NT2/D1 (cell line): ENCODE measurements at regions not wholly inside any gene's neighbourhood (a gene's known extent, or its start where the extent isn't known, plus 50 kb on each side); places are given as distances from the start of the nearest gene placed in this dataset.

Source experiments
- DNase-seq: peaks from one replicate; pipeline ENCODE4 v3.0.0-alpha.2; 2011; ENCODE audit warnings: low read depth, low spot score
- H3K27me3 ChIP-seq: 2 replicates; pipeline ENCODE4 v1.6.0; 2011; ENCODE audit warnings: mild to moderate bottlenecking; ENCODE audit not compliant: insufficient read length, insufficient read depth
- H3K36me3 ChIP-seq: 2 replicates; pipeline ENCODE4 v1.6.1; 2011; ENCODE audit warnings: mild to moderate bottlenecking, low read length, mixed read lengths; ENCODE audit not compliant: insufficient read depth, insufficient read length
- H3K4me1 ChIP-seq: 2 replicates; pipeline ENCODE4 v1.5.1; 2011; ENCODE audit not compliant: insufficient read depth, insufficient read length
- H3K4me3 ChIP-seq: 2 replicates; pipeline ENCODE4 v1.5.1; 2011; ENCODE audit warnings: low read depth; ENCODE audit not compliant: insufficient read length
- H3K9ac ChIP-seq: 2 replicates; pipeline ENCODE4 v1.6.0; 2011; ENCODE audit warnings: low read depth; ENCODE audit not compliant: insufficient read length
- H3K9me3 ChIP-seq: 2 replicates; pipeline ENCODE4 v1.5.1; 2011; ENCODE audit warnings: mild to moderate bottlenecking, low read length; ENCODE audit not compliant: insufficient read depth
- SUZ12 ChIP-seq: IDR thresholded peaks from 2 replicates; pipeline ENCODE4 v1.6.1; 2011; ENCODE audit not compliant: insufficient read length, insufficient read depth; ENCODE audit errors: extremely low read depth
- YY1 ChIP-seq: IDR thresholded peaks from 2 replicates; pipeline ENCODE4 v1.6.1; 2011; ENCODE audit not compliant: insufficient read length, insufficient read depth
- ZNF274 ChIP-seq: IDR thresholded peaks from 2 replicates; pipeline ENCODE4 v1.6.1; 2011; ENCODE audit warnings: mild to moderate bottlenecking, low read depth, low read length

- TF ChIP-seq YY1 (no peak), ZNF274 (no peak), SUZ12 (no peak)
- H3K9ac ChIP-seq = no peak overlapping the region
These were observed 328.6 kb downstream of the INHBA start for GRCh38 chr7:41374150-41374848.

DNA sequence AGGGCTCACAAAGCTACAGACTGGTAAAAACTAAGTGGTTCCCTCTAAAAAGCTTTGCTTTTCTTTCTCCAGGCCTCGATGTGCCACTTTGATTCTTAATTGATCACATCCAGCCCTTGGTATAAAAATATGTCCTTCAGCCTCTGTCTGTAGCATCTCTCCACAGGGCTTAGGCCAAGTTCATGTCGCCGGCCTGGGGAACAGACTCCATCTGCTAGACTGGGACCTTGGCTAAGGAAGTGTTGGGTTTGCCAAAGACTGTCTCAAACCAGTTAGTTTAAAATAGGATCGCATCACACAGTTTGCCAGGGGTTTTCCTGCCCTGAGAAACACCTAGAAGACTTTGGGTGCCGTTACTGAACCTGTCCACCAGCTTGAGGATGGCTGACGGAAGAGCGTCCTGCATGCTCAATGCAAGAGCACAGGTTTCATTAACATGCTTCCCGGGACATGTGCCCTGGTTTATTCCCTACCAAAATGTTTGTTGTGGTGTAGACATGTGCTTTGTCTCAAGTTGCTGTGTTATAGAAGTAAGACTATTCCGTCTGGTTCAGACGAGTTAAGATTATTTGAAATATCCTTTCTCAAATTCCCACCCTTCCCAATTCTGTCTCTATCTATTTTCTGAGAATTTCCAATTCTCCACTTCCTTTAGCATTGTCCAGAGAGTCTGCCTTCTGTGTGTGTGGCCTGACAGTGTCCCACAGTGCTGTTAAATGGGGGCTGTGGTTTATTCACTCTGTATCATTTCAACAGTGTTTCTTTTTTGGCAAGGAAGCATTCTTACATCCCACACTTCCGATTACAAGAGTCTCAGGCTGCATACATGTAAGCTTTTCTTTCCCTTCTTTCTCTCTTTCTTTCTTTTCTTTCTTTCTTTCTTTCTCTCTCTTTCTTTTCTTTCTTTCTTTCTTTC lies 334.7 kb downstream of the INHBA start:
- TF ChIP-seq ZNF274 (no peak), SUZ12 (no peak), YY1 (no peak)
- no peaks in the 10 kb centered on the region for H3K36me3 ChIP-seq
- no peaks in the 10 kb centered on the region for H3K27me3 ChIP-seq
- no peak overlapping the region for H3K4me3 ChIP-seq
- H3K9me3 ChIP-seq = no peaks in the 10 kb centered on the region; the same call in 1 of the 2 replicates
- H3K9ac ChIP-seq = no peak overlapping the region
- DNase-seq = no peak
- no peaks in the 10 kb centered on the region for H3K4me1 ChIP-seq

More at GRCh38 chr7:41374150-41374848, 328.6 kb downstream of the INHBA start:
- DNase-seq = no peak
- no peak overlapping the region for H3K4me3 ChIP-seq
- H3K27me3 ChIP-seq = no peaks in the 10 kb centered on the region
- H3K4me1 ChIP-seq = no peaks in the 10 kb centered on the region
- H3K36me3 ChIP-seq = no peaks in the 10 kb centered on the region
- H3K9me3 ChIP-seq = no peaks in the 10 kb centered on the region

GRCh38 chr7:41351091-41351490 lies 351.8 kb downstream of the INHBA start:
- TF ChIP-seq YY1 (no peak), SUZ12 (no peak), ZNF274 (no peak)
- Histone ChIP-seq H3K36me3 (no peaks in the 10 kb centered on the region), H3K4me1 (no peaks in the 10 kb centered on the region), H3K4me3 (no peak overlapping the region), H3K27me3 (no peaks in the 10 kb centered on the region), H3K9ac (no peak overlapping the region), H3K9me3 (no peaks in the 10 kb centered on the region; the same call in 1 of the 2 replicates)
- DNase-seq = no peak

GRCh38 chr7:41346878-41347277 lies 356.0 kb downstream of the INHBA start:
- Histone ChIP-seq H3K4me3 (no peak overlapping the region), H3K9ac (no peak overlapping the region), H3K4me1 (no peaks in the 10 kb centered on the region), H3K9me3 (no peaks in the 10 kb centered on the region; the same call in 1 of the 2 replicates), H3K27me3 (no peaks in the 10 kb centered on the region), H3K36me3 (no peaks in the 10 kb centered on the region)
- no peak for DNase-seq
- TF ChIP-seq YY1 (no peak), ZNF274 (no peak), SUZ12 (no peak)

DNA sequence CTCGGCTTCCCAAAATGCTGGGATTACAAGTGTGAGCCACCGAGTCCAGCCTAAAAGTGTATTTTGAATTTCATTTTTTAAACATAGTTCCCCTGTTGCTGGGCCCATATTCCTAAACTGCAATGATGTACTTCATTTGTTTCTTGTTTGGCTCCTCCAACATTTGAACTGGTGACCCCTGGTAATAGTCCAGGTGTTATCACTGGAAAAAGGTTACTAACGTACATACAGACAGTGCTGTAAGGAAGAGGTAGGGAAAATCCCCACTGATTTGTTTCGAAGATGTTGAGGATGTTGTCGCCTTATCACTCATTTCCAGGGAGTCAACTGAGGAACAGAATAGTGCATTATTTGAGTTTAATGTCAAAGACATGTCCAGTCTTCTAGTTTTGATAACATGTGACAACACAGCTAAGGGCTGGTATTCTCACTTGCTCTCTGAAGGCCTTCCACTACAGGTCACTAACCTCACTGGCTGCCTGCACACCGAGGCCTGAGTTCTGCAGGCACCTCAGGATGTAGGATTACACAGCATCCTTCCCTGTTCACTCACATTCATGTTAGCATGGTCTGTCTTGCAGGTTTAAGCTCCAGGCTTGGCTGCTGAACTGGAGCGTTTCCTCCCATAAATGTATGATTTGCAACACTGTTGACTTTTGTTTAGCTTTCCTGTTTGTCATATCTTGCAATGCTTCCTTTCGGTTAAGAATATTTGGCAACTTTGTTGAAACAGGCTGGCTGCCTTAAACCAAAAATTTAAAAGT lies 362.8 kb downstream of the INHBA start:
- DNase-seq = no peak
- Histone ChIP-seq H3K9me3 (no peaks in the 10 kb centered on the region), H3K9ac (no peak overlapping the region), H3K4me1 (no peaks in the 10 kb centered on the region), H3K36me3 (no peaks in the 10 kb centered on the region), H3K27me3 (no peaks in the 10 kb centered on the region), H3K4me3 (no peak overlapping the region)
- TF ChIP-seq YY1 (no peak), ZNF274 (no peak)

GRCh38 chr7:41336981-41337380 lies 365.9 kb downstream of the INHBA start:
- no peaks in the 10 kb centered on the region for H3K36me3 ChIP-seq
- no peaks in the 10 kb centered on the region for H3K4me1 ChIP-seq
- no peaks in the 10 kb centered on the region for H3K9me3 ChIP-seq
- H3K27me3 ChIP-seq = no peaks in the 10 kb centered on the region
- no peak overlapping the region for H3K4me3 ChIP-seq
- no peak overlapping the region for H3K9ac ChIP-seq
- no peak for DNase-seq
- TF ChIP-seq SUZ12 (no peak), ZNF274 (no peak), YY1 (no peak)

DNA sequence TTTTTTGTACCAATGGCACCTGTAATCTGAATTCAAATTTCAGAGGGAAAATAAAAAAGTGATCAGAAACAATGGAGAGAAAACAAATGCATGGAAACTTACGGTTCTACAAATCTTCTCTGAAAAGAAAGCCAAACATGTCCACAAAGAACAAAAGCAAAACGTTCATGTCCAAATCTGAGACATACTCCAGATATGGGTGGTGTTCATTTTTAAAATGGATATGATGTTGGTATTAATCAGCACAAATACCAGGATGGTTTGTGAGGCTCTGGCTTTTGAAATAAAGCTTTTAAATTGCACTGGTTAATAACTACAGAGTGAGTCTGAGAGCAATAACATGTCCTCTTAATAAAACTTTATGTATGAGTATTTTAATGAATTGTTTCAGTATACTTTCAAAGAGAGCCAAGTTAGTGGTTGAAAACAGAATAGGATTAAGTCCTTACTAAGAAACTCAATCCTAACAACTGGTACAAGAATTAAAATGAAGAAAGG lies 366.4 kb downstream of the INHBA start:
- TF ChIP-seq SUZ12 (no peak), ZNF274 (no peak), YY1 (no peak)
- no peaks in the 10 kb centered on the region for H3K36me3 ChIP-seq
- H3K27me3 ChIP-seq = no peaks in the 10 kb centered on the region
- H3K9me3 ChIP-seq = no peaks in the 10 kb centered on the region
- H3K4me3 ChIP-seq = no peak overlapping the region
- no peak for DNase-seq
- no peak overlapping the region for H3K9ac ChIP-seq
- no peaks in the 10 kb centered on the region for H3K4me1 ChIP-seq
